Gastroesophageal sphincter (tissue), 3 donors: ENCODE measurements at regions not wholly inside any gene's neighbourhood (a gene's known extent, or its start where the extent isn't known, plus 50 kb on each side); places are given as distances from the start of the nearest gene placed in this dataset.

ENCODE experiments used
- CTCF ChIP-seq, 4 experiments: fragments of 200-600 bp in 2 of 4; fragments of 450-650 bp in 2 of 4; sonication (generic) in 1 of 4; IDR thresholded peaks; one replicate each; pipeline ENCODE4 v1.5.1; 2017 to 2019; ENCODE audit warnings: antibody characterized with exemption in 4 of 4, mild to moderate bottlenecking in 2 of 4, moderate library complexity in 2 of 4
- POLR2A ChIP-seq, 2 donors: fragments of 450-650 bp; IDR thresholded peaks; one replicate each; pipeline ENCODE4 v1.6.1; 2017; ENCODE audit warnings: antibody characterized with exemption in 2 of 2, mild to moderate bottlenecking in 2 of 2, moderate library complexity in 1 of 2
- POLR2AphosphoS5 ChIP-seq: sonication (generic); formaldehyde crosslinking; IDR thresholded peaks from one replicate; pipeline ENCODE4 v1.6.1; 2017; ENCODE audit warnings: antibody characterized with exemption

GRCh38 chr20:53803492-53804155 lies 210.0 kb upstream of the ZNF217 start:
- no peak for TF ChIP-seq POLR2A (IDR thresholded peaks at IDR 0.05)
- TF ChIP-seq CTCF (IDR thresholded peaks at IDR 0.05): no peak
- TF ChIP-seq POLR2AphosphoS5: no peak
